HEK293T (cell line): ENCODE measurements at regions not wholly inside any gene's neighbourhood (a gene's known extent, or its start where the extent isn't known, plus 50 kb on each side); places are given as distances from the start of the nearest gene placed in this dataset.

Experiments used
- CTCF ChIA-PET: fragments of 350-600 bp; formaldehyde crosslinking; extraction: SDS; loops from one replicate; lab custom pipeline; 2021; ENCODE audit warnings: antibody characterized with exemption, inconsistent platforms; lab: Yijun Ruan, JAX
- POLR2A ChIA-PET: fragments of 350-600 bp; formaldehyde crosslinking; extraction: SDS; loops from one replicate; lab custom pipeline; 2020; ENCODE audit warnings: antibody characterized with exemption, inconsistent platforms; lab: Yijun Ruan, JAX
- DNase-seq: peaks from one replicate; pipeline ENCODE4 v3.0.0; 2012; ENCODE audit warnings: mixed read lengths; ENCODE audit errors: extremely low spot score
- ARNT ChIP-seq: fragments of 450-650 bp; IDR thresholded peaks from 2 replicates; pipeline ENCODE4 v1.6.1; 2017; ENCODE audit warnings: mild to moderate bottlenecking
- BHLHE40 ChIP-seq: fragments of 450-650 bp; IDR thresholded peaks from 2 replicates; pipeline ENCODE4 v1.6.1; 2016; ENCODE audit warnings: mild to moderate bottlenecking, moderate library complexity, borderline replicate concordance
- CTBP1 ChIP-seq: fragments of 450-650 bp; IDR thresholded peaks from 2 replicates; pipeline ENCODE4 v1.6.1; 2016; ENCODE audit warnings: borderline replicate concordance
- ELF4 ChIP-seq: fragments of 450-650 bp; IDR thresholded peaks from 2 replicates; pipeline ENCODE4 v1.6.1; 2017; ENCODE audit warnings: antibody characterized with exemption
- FOXA1 ChIP-seq: fragments of 450-650 bp; IDR thresholded peaks from 2 replicates; pipeline ENCODE4 v1.6.1; 2016; ENCODE audit warnings: mild to moderate bottlenecking
- FOXK2 ChIP-seq: fragments of 450-650 bp; IDR thresholded peaks from 2 replicates; pipeline ENCODE4 v1.6.1; 2016; ENCODE audit warnings: mild to moderate bottlenecking
- FOXM1 ChIP-seq: fragments of 450-650 bp; IDR thresholded peaks from 2 replicates; pipeline ENCODE4 v1.6.1; 2017; ENCODE audit warnings: mild to moderate bottlenecking, borderline replicate concordance
- HDGF ChIP-seq: fragments of 450-650 bp; IDR thresholded peaks from 2 replicates; pipeline ENCODE4 v1.6.1; 2017; ENCODE audit warnings: antibody characterized with exemption, borderline replicate concordance
- L3MBTL2 ChIP-seq: fragments of 450-650 bp; conservative IDR thresholded peaks from 2 replicates; pipeline ENCODE4 v1.6.1; 2016; ENCODE audit warnings: mild to moderate bottlenecking
- LEF1 ChIP-seq: fragments of 450-650 bp; IDR thresholded peaks from 2 replicates; pipeline ENCODE4 v1.6.1; 2017; ENCODE audit warnings: mild to moderate bottlenecking, borderline replicate concordance
- NFRKB ChIP-seq: fragments of 450-650 bp; IDR thresholded peaks from 2 replicates; pipeline ENCODE4 v1.6.1; 2016; ENCODE audit warnings: mild to moderate bottlenecking, moderate library complexity
- PKNOX1 ChIP-seq: fragments of 450-650 bp; IDR thresholded peaks from 2 replicates; pipeline ENCODE4 v1.6.1; 2016
- SP1 ChIP-seq: fragments of 450-650 bp; IDR thresholded peaks from 2 replicates; pipeline ENCODE4 v1.6.1; 2017
- SUZ12 ChIP-seq: fragments of 450-650 bp; IDR thresholded peaks from 2 replicates; pipeline ENCODE4 v1.6.1; 2016; ENCODE audit warnings: mild to moderate bottlenecking
- TARDBP ChIP-seq: fragments of 450-650 bp; IDR thresholded peaks from 2 replicates; pipeline ENCODE4 v1.6.1; 2016
- ZNF384 ChIP-seq: fragments of 450-650 bp; IDR thresholded peaks from 2 replicates; pipeline ENCODE4 v1.6.1; 2016

- ChIA-PET CTCF (no interaction called here), POLR2A (no interaction called here)
- TF ChIP-seq TARDBP: no peak
- no peak for TF ChIP-seq ZNF384
- no peak for TF ChIP-seq HDGF
- no peak for DNase-seq
Observed at GRCh38 chr19:31604493-31605040, 255.3 kb upstream of the TSHZ3 start.

- TF ChIP-seq LEF1 (no peak), PKNOX1 (no peak), SP1 (no peak)
- ChIA-PET CTCF (no interaction called here), POLR2A (no interaction called here)
- no peak for DNase-seq
Observed at GRCh38 chr19:31610018-31610417, 260.8 kb upstream of the TSHZ3 start.

GRCh38 chr19:31611046-31611877 is 262.0 kb upstream of the TSHZ3 start:
- TF ChIP-seq ZNF384: no peak
- no peak for TF ChIP-seq FOXK2
- no peak for TF ChIP-seq ARNT
- no peak for TF ChIP-seq HDGF
- POLR2A ChIA-PET: no interaction called here
- CTCF ChIA-PET: no interaction called here
- DNase-seq: no peak

- DNase-seq: no peak
- no peak for TF ChIP-seq ZNF384
- no peak for TF ChIP-seq SUZ12
- TF ChIP-seq LEF1: no peak
- no peak for TF ChIP-seq FOXA1
- no peak for TF ChIP-seq ARNT
- no peak for TF ChIP-seq CTBP1
- TF ChIP-seq BHLHE40: no peak
- no peak for TF ChIP-seq TARDBP
- ChIA-PET POLR2A (no interaction called here), CTCF (no interaction called here)
Observed at GRCh38 chr19:31612873-31613272, 263.6 kb upstream of the TSHZ3 start.

- ChIA-PET CTCF (no interaction called here), POLR2A (no interaction called here)
- TF ChIP-seq NFRKB: no peak
- TF ChIP-seq FOXM1: no peak
- no peak for TF ChIP-seq FOXA1
- no peak for TF ChIP-seq ARNT
- TF ChIP-seq L3MBTL2: no peak
- TF ChIP-seq FOXK2: no peak
- no peak for TF ChIP-seq LEF1
- no peak for TF ChIP-seq ZNF384
- no peak for TF ChIP-seq HDGF
- TF ChIP-seq ELF4: no peak
- TF ChIP-seq CTBP1: no peak
- TF ChIP-seq BHLHE40: no peak
- TF ChIP-seq TARDBP: no peak
- TF ChIP-seq SUZ12: no peak
- no peak for TF ChIP-seq PKNOX1
- no peak for DNase-seq
Observed at GRCh38 chr19:31613683-31614219, 264.5 kb upstream of the TSHZ3 start.

GRCh38 chr19:31616031-31616430 is 266.8 kb upstream of the TSHZ3 start:
- POLR2A ChIA-PET: no interaction called here
- CTCF ChIA-PET: no interaction called here
- DNase-seq: no peak
- TF ChIP-seq ARNT: no peak
- no peak for TF ChIP-seq SUZ12
- no peak for TF ChIP-seq HDGF

GRCh38 chr19:31617010-31617585 is 267.9 kb upstream of the TSHZ3 start:
- no peak for DNase-seq
- ChIA-PET POLR2A (no interaction called here), CTCF (no interaction called here)
- TF ChIP-seq LEF1 (no peak), FOXM1 (no peak), BHLHE40 (no peak), CTBP1 (no peak), FOXK2 (no peak), ARNT (no peak), NFRKB (no peak), FOXA1 (no peak), PKNOX1 (no peak), SP1 (no peak), ELF4 (no peak), SUZ12 (no peak), TARDBP (no peak), HDGF (no peak), L3MBTL2 (no peak)
